NCI-H2196 treated with DMSO at 0.1 percent for 48 hours (cell line): ENCODE measurements at regions not wholly inside any gene's neighbourhood (a gene's known extent, or its start where the extent isn't known, plus 50 kb on each side); places are given as distances from the start of the nearest gene placed in this dataset.
"Not testable (repeated sequence)": the region's sequence is repeated elsewhere in the genome, so short reads cannot be mapped to it uniquely, and the experiment has no call there.

ENCODE experiments used
- DNase-seq: peaks from one replicate; lab custom pipeline; 2025; ENCODE audit not compliant: unreplicated experiment; lab: John Stamatoyannopoulos, UW

GRCh38 chr2:156006721-156007618 lies 325.6 kb downstream of the NR4A2 start:
- DNase-seq = no peak

- no peak for DNase-seq
Measured at GRCh38 chr2:156005999-156006712, 326.4 kb downstream of the NR4A2 start.

- DNase-seq = no peak
Measured at GRCh38 chr2:156005531-156005930, 327.0 kb downstream of the NR4A2 start.

- no peak for DNase-seq
Measured at GRCh38 chr2:156004459-156004858, 328.1 kb downstream of the NR4A2 start.

- DNase-seq = no peak
Measured at GRCh38 chr2:156003780-156004179, 328.7 kb downstream of the NR4A2 start.

GRCh38 chr2:156001851-156002250 lies 330.7 kb downstream of the NR4A2 start:
- DNase-seq = no peak

- DNase-seq = no peak
Measured at GRCh38 chr2:155997538-155997937, 335.0 kb downstream of the NR4A2 start.

GRCh38 chr2:155994315-155994714 lies 338.2 kb downstream of the NR4A2 start:
- DNase-seq = no peak

GRCh38 chr2:155983845-155984244 lies 348.7 kb downstream of the NR4A2 start:
- no peak for DNase-seq

GRCh38 chr2:155982135-155982534 lies 350.4 kb downstream of the NR4A2 start:
- DNase-seq = no peak

GRCh38 chr2:155980941-155981560 lies 351.5 kb downstream of the NR4A2 start:
- no peak for DNase-seq

- DNase-seq = no peak
Measured at GRCh38 chr2:155975734-155976133, 356.8 kb downstream of the NR4A2 start.

GRCh38 chr2:155972916-155973315 lies 359.6 kb downstream of the NR4A2 start:
- no peak for DNase-seq

- DNase-seq = not testable (repeated sequence)
Measured at GRCh38 chr2:155966064-155966471, 366.5 kb downstream of the NR4A2 start.

GRCh38 chr2:155965415-155966063 lies 367.0 kb downstream of the NR4A2 start:
- no peak for DNase-seq

- no peak for DNase-seq
Measured at GRCh38 chr2:155961641-155962040, 370.9 kb downstream of the NR4A2 start.

- DNase-seq = no peak
Measured at GRCh38 chr2:155958834-155959233, 373.7 kb downstream of the NR4A2 start.

- DNase-seq = no peak
Measured at GRCh38 chr2:155947069-155947468, 385.5 kb downstream of the NR4A2 start.

- no peak for DNase-seq
Measured at GRCh38 chr2:155944218-155944617, 388.3 kb downstream of the NR4A2 start.

GRCh38 chr2:155930312-155930711 lies 402.2 kb downstream of the NR4A2 start:
- no peak for DNase-seq

GRCh38 chr2:155917380-155917779 lies 415.1 kb downstream of the NR4A2 start:
- no peak for DNase-seq
